A673 (cell line): ENCODE measurements at regions not wholly inside any gene's neighbourhood (a gene's known extent, or its start where the extent isn't known, plus 50 kb on each side); places are given as distances from the start of the nearest gene placed in this dataset.

Experiments
- EZH2 ChIP-seq: fragments of 200-600 bp; sonication (generic); IDR thresholded peaks from 2 replicates; pipeline ENCODE4 v1.6.1; 2017; ENCODE audit warnings: borderline replicate concordance, low read depth, mild to moderate bottlenecking, mixed read lengths, antibody characterized with exemption, low read length; ENCODE audit not compliant: poor library complexity, severe bottlenecking
- TF ChIP-seq, protein P1 (sequence below): fragments of 300-800, 200-600 bp; sonication (generic); conservative IDR thresholded peaks from 2 replicates; pipeline ENCODE4 v1.5.1; 2017; ENCODE audit warnings: low read depth, mild to moderate bottlenecking, antibody characterized with exemption, low read length, moderate library complexity, mixed read lengths

DNA sequence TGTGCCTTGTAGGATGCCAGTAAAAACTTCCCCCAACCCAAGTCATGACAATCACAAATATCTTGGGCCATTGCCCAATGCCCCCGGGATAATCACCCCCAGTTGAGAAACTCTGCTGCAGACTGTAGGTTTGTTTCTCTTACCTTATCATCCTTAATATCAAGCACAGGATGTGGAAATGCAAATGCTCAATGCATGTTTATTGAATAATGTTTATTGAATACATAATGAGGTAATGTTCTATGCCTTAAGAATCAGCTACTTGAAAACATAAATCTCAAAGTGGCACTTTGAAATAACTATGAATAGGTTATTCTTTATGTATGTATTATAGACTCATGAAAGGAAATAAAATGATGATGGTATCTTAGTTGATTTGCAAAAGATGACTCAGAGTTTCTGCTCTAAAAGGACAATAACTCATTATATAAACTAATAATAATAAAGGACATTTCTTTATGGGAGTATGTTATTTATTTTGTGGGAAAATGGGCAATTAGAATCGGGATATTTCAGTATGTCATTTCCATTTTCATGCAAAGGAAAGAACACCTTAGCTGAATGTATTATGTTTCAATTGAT lies 414.2 kb downstream of the EFNB2 start:
- TF ChIP-seq, protein P1, sequence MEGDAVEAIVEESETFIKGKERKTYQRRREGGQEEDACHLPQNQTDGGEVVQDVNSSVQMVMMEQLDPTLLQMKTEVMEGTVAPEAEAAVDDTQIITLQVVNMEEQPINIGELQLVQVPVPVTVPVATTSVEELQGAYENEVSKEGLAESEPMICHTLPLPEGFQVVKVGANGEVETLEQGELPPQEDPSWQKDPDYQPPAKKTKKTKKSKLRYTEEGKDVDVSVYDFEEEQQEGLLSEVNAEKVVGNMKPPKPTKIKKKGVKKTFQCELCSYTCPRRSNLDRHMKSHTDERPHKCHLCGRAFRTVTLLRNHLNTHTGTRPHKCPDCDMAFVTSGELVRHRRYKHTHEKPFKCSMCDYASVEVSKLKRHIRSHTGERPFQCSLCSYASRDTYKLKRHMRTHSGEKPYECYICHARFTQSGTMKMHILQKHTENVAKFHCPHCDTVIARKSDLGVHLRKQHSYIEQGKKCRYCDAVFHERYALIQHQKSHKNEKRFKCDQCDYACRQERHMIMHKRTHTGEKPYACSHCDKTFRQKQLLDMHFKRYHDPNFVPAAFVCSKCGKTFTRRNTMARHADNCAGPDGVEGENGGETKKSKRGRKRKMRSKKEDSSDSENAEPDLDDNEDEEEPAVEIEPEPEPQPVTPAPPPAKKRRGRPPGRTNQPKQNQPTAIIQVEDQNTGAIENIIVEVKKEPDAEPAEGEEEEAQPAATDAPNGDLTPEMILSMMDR: no peak
- TF ChIP-seq EZH2: no peak
